Stimulated activated CD8-positive, alpha-beta memory T cell treated with anti-CD3 and anti-CD28 coated beads, Interleukin-15, amount 100 ng/mL, for 4 hours (primary cell): ENCODE measurements at regions not wholly inside any gene's neighbourhood (a gene's known extent, or its start where the extent isn't known, plus 50 kb on each side); places are given as distances from the start of the nearest gene placed in this dataset.
"Not testable (repeated sequence)": the region's sequence is repeated elsewhere in the genome, so short reads cannot be mapped to it uniquely, and the experiment has no call there.

Experiments
- DNase-seq, 2 donors: peaks; one replicate each; pipeline ENCODE4 v3.0.0-alpha.2; 2020; ENCODE audit warnings: low read depth in 2 of 2

DNA sequence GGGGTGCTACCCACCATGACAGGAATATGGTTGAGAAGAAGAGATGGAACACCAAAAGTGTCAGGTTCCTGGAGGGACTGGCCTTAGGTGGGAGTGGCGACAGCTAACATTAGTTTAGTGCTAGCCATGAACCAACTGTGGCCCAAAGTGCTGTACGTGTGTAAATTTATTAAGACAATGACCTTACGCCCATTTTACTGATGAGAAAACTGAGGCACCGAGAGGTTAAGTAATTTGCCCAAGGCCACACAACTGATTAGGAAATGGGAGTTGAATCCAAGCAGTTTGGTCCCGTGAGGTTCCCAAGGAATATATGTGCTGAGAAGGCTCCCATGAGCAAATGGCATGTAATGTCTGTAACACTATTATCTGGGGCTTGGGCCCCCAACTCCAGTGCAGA lies 109.5 kb upstream of the SLC1A4 start:
- no peak for DNase-seq

DNA sequence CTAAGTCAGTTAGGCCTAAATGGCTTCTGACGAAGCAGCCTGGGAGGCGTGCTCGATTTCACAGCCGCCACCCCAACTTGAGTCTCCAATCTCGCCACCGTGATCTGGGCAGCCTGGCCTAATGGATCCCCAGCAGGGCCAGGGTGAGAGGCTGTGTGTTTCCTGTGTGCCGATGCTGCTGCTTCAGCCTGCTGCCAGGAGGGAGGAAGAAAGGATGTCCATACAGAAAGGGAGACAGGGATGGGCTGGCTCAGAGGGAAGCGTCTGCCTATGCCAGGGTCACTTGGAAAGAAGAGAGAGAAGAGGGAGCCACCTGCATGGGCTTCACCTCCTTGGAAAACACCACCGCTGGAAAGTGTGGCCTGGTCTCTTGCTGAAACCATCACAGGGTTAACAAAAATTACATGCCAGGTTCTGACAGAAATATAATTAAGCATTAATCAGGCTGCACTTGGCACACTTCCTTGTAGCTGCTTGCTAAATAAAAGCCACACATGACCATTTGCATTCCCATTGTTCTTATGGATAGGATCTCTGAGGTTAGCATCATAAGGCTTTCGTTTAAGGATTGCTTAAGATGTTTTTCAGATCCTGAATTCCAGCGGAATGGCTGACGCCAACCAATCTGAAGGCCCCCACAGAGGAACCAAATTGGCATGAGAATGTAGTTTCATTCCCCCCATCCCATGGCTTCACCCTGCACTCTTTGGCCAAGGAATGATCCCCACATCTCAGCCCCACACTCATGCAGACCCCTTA lies 108.8 kb upstream of the SLC1A4 start:
- no peak for DNase-seq

DNA sequence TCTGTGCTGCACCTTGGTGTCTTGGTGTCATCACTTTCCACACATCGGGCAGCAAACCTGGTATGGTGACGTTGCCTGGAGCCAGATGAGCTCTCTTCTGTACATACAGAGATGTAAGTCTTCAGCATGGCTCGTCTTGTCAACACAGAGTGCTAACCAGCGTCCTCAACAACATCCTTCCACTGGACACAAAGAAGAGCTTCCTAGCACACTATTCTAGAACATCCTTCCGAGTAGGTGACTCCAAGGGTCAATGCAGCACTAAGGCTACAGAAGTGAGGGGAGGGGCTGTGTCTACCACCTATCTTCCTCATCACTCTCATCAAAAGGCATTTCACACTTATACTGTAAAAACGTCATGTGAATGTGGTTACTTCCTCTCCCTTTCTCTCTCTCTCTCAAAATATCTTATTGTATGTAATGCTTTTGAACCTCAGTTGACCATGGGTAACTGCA lies 108.1 kb upstream of the SLC1A4 start:
- DNase-seq, result no peak

GRCh38 chr2:64887565-64887964 lies 101.6 kb upstream of the SLC1A4 start:
- no peak for DNase-seq

DNA sequence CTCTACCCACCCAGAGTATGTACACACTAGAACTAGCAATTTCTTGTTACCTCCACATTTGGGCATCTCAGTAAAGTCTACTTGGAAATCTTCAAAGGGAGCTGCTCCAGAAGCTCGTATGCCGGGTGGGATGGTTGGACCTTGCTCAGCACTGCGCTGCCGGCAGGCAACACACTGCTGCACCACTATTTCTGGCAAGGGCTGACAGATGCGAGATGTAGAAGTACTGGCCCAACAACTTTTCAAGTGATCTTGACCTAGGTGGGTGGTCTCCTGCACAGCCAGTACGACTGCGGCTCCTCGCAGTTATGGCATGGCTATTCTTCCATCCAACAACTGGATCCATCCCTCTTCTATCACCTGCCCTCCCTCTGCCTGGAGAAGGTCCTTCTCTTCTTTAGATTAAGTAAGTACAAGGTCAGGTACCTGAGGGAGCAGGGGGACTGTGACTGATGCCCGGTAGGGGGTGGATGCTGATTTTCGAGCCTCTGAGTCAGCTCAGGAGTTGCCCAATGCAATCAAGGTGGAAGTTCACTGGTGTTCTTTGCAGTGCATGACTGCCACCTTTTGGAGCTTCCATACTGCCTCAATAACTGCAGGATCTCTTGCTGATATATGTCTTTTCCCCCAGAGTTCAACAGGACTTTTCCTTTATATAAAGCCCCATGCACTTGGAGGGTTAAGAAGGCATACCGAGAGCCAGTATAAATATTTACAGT lies 100.4 kb upstream of the SLC1A4 start:
- no peak for DNase-seq

DNA sequence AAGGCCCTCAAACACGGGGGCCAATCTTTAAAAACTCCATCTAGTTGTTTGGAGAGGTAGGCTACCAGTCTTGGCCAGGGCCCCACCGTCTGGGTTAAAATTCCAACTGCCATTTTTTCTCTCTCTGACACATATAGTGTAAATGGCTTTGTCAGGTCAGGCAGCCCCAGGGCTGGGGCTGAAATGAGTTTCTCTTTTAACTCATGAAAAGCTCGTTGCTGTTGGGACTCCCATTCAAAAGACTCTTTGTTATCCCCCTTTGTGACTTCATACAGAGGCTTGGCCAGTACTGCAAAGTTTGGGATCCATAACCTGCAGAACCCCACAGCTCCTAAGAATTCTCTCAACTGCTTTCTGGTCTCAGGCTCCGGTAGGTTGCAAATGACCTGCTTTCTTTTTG lies 99.4 kb upstream of the SLC1A4 start:
- no peak for DNase-seq

- DNase-seq, result not testable (repeated sequence)
Measured at GRCh38 chr2:64896572-64896971, 92.6 kb upstream of the SLC1A4 start.

GRCh38 chr2:64899081-64899865 lies 89.9 kb upstream of the SLC1A4 start:
- DNase-seq, result no peak

GRCh38 chr2:64899876-64900275 lies 89.3 kb upstream of the SLC1A4 start:
- not testable (repeated sequence) for DNase-seq

GRCh38 chr2:64904413-64905329 lies 84.5 kb upstream of the SLC1A4 start:
- DNase-seq, result no peak

GRCh38 chr2:64905338-64906024 lies 83.7 kb upstream of the SLC1A4 start:
- DNase-seq, result no peak

DNA sequence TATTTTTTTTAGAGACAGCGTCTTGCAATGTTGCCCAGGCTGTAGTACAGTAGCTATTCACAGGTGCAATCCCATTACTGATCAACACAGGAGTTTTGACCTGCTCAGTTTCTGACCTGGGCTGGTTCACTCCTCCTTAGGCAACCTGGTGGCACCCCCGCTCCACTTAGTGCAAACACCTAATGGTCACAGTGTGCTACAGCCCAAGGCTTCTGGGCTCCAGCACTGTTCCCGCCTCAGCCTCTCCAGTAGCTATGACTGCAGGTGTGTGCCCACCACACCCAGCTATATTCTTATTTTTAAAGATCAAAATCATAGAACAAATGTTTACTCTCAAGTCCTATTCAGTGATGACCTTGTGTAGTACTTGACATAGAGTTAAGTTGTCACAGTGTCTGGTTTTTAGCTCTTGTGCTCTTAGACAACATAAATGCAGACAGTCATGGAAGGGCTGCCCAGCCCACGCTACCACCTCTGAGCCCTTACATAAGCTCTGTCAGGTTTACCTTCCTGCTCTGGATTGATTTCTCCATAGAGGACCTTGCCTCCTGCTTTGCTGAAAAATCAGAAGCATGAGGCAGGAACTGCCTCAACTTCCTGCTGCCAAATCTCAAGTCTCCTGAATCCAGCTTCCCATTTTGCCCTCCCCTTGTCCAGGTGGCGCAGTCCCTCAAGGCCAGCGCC lies 82.2 kb upstream of the SLC1A4 start:
- no peak for DNase-seq

GRCh38 chr2:64908406-64908805 lies 80.8 kb upstream of the SLC1A4 start:
- DNase-seq, result no peak

- DNase-seq, result no peak
Measured at GRCh38 chr2:64910523-64910922, 78.7 kb upstream of the SLC1A4 start.

DNA sequence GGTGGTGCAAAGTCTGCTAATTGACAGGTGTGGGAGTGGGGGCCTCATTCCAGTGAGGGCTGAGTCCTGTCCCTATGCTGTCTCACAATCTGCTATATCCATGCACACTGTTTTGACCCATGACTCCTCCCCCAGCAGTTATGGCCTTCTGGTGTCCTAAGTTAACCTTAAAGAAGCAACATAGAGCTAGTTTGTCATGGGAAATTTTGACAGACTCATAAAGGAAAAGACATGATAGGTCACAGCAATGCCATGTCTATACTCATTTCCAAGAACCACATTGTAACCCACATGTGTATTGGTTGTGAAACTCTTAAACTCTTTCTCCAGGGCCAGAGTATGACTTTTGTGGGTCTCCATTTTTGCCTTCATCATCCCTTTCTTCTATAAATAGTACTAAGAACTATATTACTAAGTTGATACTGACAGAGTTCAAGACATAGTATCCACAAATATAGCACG lies 78.2 kb upstream of the SLC1A4 start:
- DNase-seq, result no peak

DNA sequence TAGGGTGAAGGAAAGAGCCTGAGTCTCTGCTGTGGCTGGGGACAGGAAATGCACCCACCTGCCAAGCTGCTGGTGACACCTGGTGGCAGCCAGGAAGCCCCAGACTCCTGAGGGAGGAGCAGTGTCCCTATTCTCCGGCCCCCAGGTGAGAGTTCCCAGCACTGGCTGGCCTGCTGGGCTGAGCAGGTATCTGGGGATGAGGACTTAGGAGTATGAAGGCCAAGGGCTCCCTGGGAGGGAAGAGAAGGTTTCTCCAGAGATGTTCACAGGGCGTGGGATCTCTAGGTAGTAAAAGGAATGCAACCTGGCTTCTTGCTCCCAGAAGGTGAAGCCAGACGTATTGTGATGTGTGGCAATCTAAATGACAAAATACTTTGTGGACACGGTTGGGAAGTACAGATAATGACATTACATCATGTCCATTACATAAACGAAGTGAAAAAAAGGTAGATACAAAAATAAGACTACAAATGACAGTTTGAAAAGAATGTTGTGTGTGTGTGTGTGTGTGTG lies 75.8 kb upstream of the SLC1A4 start:
- no peak for DNase-seq

GRCh38 chr2:64914247-64914646 lies 75.0 kb upstream of the SLC1A4 start:
- no peak for DNase-seq

DNA sequence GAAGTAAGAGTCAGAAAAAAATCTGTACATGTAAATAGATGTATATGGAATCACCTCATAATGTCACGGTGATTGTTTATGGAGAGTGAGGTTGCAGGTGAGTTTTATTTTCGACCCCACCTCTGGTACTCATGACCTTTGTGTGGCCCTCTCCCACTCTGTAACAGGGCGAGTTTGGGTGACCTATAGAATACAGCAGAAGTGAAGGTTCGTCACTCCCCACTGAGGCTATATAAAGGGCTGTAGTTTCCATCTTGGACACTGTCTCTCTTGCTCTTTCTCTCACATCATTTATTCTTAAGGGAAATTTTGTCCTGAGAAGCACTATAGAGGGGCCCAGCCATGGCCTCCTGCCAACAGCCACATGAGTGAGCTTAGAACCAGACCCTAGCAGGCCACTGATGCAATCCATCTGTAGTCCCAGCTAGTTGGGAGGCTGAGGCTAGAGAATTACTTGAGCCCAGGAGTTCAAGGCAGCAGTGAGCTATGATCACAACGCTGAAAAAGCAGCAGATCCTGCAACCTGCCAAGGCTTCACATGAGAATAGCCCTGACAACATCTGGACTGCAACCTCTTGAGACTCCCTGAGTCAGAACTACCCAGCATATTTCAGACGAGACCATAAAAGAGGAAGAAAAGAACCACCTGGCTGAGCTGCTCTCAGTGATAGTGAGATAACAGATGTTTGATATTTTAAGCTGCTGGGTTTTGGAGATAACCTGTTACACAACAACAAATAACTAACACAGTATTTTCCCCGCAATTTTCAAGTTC lies 74.3 kb upstream of the SLC1A4 start:
- no peak for DNase-seq

DNA sequence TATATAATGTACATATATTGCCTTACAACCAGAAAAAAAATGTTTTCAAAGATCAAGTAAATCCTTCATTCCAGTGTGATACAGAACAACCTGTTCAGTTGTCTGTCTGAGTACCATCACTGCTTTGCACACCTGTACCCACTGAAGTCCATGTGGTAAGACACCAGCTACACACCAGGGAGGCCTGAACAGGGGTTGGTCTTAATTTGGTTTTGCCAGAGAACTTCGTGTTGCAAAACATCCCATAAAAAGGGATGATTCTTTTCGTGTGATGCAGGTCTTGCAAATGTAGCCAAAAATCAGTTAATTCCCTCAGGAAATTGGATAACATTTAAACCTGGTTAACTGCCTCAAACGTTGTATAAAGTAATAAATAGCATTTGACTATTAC lies 73.7 kb upstream of the SLC1A4 start:
- DNase-seq, result no peak
